Right lung (tissue), 2 donors: ENCODE measurements at regions not wholly inside any gene's neighbourhood (a gene's known extent, or its start where the extent isn't known, plus 50 kb on each side); places are given as distances from the start of the nearest gene placed in this dataset.
"Not testable (repeated sequence)": the region's sequence is repeated elsewhere in the genome, so short reads cannot be mapped to it uniquely, and the experiment has no call there.

ENCODE experiments used
- DNase-seq, 2 donors: peaks; one replicate each; pipeline ENCODE4 v3.0.0-alpha.2; 2013

DNA sequence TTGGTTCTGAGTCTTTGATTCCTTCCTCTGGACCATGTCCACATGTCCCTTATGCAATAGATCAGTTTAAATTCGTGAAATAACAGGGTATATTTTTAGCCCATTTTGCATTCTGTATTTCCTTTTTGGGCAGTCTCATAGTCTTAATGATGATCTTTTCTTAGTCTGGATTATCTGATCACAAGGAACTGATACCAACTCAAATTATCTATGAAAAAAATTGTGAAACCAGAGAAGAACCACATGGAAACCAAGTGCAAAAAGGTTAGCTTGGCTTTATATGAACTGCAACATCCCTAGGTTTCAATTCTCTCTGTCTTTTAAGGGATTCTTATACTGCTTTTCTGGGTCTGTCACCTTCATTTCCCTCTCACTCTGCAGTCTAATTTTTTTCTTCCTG lies 608.6 kb upstream of the AADAT start:
- DNase-seq = no peak

GRCh38 chr4:170697845-170698244 lies 608.1 kb upstream of the AADAT start:
- DNase-seq = no peak

DNA sequence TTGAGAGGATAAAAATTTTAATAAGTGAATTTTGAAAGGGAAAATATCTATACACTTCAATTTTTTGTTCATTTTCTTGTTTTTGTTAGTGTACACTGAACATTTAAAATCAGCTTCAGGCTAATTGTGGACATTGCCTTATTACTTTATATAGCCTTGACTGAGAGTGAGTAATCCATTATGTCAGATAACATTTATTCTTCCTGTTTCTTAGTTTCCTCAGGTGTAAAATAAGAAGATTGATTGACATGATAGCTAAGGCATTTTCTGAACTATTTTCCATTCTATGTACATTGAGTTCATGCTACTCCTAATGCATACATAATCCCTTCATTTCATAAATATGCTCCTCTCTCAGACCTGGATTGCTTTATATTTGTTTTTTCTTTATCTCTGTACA lies 607.3 kb upstream of the AADAT start:
- no peak for DNase-seq

- no peak for DNase-seq
Observed at GRCh38 chr4:170691168-170691567, 601.4 kb upstream of the AADAT start.

DNA sequence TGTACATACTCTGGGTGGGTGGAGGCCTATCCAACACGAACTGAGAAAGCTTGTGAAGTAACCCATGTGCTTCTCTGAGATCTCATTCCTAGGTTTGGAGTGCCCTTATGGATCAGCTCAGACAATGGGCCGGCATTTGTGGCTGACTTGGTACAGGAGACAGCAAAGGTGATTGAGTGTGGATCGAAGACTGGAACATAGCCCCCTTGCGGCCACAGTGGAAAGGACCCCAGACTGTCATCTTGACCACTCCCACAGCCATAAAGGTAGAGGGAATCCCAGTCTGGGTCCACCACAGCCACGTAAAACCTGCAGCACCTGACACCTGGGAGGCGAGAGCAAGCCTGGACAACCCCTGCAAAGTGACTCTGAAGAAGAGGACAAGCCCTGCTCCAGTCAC lies 598.0 kb upstream of the AADAT start:
- DNase-seq = no peak

DNA sequence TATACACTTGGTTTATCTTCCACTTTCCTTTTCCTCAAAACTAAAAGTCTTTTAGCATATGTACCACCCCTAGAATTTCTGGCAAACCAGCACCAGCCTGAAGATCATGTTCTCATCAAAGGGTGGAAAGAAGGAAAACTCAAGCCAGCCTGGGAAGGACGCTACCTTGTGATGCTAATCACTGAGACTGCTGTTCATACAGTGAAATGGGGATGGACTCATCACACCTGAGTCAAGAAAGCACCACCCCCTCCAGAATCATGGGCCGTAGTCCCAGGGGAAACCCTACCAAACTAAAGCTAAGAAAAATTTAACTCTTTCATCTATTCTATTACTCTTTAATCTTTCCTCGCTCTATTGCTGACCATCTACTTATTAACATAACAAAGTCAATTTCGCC lies 595.9 kb upstream of the AADAT start:
- DNase-seq = not testable (repeated sequence)

GRCh38 chr4:170682558-170683294 lies 593.0 kb upstream of the AADAT start:
- no peak for DNase-seq

- DNase-seq = not testable (repeated sequence)
Observed at GRCh38 chr4:170682087-170682486, 592.3 kb upstream of the AADAT start.

DNA sequence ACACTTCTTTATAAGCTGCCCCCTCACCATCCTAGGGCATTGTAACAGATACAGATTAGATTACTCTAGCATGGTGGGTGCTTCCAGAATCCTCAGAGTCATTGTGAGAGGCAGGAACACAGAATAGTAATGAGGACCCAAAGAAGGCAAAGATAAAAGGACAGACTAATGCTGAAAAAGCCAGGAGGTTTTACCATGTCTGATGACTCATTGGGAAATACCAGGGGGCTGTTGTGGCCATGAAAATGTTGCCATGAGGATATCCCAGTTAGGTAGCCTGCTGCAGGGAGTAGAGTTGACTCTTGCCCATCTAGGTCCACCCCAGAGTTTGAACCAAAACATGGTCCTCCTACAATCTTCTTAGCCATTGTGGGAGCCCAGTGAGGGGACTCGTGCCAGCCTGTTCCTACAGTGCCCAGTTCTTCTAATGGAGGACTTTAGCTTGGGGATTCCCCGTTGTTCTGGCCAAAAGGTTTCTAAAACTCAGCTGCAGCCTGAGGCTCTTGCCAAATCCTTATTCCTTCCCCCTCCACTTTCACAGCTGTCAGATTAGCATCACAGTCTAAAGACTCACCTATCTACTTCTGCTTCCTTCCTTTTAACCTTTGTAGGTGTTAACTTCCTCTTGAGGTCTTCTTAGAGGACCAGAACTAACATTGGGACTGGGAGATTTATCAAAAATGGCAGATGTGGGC lies 586.0 kb upstream of the AADAT start:
- no peak for DNase-seq

GRCh38 chr4:170674176-170674575 lies 584.4 kb upstream of the AADAT start:
- DNase-seq = no peak

DNA sequence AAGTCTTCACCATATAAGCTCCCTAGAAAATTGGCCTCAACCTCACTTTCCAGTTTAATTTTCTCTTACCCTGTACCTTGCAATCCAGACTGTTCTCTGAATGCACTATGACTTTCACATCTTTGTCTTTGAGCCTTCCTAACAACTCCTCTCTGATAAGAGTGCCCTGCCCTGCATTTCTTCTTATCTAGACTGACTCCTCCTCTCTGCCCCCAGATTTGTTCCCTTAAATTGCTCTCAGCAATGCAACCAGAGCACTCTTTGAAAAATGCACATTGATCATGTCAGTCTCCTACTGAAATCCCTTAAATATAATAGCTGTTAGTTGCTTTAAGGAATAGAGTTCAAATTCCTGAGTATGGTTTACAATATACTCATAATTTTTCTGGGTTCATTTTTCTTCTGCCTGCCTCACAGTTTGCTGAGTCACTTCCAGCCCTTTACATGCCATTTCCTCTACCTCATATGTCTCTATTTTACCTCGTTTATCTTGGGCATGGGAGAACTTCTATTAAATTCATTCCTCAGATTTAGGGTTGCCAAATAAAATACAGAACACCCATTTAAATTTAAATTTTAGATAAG lies 582.7 kb upstream of the AADAT start:
- DNase-seq = no peak

DNA sequence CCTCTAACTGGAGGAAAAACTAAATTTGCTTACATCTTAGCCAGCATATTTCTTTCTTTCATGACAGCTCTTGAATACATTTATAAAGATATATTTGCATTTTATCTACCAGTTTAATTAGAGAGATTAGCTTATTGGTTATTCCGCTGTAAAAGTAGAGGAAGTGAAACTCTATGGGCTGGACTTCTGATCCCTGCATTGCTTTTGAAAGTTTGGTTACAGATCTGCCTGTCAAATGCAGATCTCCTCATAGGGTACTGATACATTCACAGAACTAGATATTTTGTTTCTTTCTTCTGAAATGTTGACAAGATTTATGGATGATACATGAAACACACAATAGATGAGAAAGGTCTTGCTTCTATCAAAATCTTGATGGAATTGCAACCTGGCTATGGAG lies 581.4 kb upstream of the AADAT start:
- no peak for DNase-seq

- DNase-seq = no peak
Observed at GRCh38 chr4:170667814-170668213, 578.1 kb upstream of the AADAT start.

DNA sequence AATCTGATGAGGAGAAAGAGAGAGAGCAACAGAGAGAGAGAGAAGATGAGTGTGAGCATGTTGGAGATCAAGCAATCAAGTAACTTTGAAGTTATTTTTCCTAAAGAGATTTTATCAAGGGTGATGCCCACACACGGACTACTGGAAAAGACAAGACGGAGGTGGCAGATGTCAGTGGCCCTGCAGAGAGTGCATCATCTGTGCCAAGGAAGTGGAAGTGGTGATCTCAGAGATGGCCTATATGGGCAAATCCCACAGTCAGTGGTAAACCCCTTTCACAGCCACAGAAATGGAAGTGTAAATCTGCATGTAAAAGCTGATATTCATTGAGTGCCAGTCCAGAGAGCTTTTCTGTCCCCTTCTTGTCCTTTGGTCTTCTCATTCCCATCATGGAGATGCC lies 577.2 kb upstream of the AADAT start:
- no peak for DNase-seq

DNA sequence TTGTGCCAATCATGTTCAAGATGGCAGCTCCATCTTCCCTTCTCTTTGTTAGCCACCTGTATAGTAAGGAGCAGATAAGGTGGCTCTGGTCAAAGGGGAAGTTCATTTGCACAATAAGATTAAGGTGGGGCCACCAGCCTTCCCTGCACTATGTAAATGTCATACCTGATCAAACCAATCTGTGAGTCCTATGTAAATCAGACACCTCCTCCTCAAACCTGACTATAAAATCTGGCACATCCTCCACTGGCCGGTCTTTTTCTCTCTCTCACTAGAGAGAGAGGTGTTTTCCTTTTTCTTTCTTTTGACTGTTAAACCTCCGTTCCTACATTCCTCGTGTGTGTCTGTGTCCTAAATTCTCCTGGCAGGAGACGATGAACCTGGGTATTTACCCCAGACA lies 572.5 kb upstream of the AADAT start:
- no peak for DNase-seq

DNA sequence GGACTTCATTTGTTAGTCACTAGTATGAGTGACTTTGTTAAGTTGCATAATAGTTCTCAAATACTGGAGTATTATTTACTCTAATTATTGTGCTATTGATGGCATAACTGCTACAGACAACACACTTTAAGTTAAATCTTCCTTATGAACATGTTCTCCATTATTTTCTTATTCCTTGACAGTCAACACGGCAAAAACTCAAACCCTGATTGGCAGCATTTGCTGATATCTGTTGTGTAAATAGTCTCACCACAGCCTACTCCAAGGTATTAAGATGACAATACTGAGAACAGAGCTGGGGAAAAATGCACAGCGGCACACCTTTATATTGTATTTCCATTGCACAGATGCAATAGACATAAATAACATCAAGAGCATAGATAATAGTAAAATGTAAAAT lies 568.0 kb upstream of the AADAT start:
- no peak for DNase-seq

DNA sequence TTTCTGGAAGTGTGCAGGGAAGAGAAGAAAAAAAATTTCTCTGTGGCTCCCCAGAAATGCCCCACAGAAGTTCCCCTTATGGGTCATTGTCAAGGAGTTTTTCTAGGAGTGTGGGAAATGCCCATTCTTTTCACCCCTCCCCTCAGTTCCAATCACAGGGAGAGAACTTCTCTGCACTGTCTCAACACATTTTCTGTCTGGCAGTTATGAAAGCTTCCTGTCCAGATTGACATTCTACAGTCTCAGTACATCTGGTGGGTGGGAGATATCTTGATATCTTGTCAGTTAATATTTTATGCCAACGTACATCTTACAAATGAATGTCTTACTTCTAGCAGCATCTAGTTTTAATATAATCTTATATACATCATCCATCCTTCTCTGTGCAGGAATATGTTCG lies 566.8 kb upstream of the AADAT start:
- no peak for DNase-seq

DNA sequence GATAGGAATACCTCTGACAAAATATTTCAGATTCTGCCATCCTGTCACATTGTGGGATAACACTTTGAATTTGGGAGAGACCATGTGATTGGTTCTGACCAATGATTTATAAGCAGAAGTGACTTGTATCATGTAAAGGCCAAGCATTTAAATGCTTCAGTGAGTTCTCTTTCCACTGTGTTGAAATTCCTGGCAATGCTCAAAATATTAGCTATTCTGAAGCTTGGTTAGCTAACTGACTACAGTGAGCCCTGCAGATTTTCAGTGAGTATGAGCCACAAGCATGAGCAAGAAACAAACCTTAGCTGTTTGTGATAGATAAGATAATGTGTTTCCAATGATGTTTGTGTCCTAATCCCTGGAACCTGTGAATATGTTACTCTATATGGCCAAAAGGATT lies 562.8 kb upstream of the AADAT start:
- DNase-seq = no peak

GRCh38 chr4:170651786-170652185 lies 562.0 kb upstream of the AADAT start:
- DNase-seq = no peak

DNA sequence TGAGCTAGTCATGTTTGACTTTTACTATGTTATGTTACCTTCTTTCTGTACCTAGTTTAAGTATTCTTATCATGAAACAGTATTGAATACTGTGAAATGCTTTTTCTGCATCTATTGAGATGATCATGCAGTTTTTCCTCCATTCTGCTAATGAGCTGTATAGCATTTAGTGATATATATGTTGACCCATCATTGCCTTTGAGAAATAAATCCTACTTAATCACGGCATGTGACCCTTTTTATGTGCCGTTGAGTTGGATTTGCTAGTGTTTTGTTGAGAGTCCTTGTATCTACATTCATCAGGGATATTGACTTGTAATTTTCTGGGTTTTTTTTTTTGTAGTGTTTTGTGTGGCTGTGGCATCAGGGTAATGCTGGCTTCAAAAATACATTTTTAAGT lies 537.7 kb upstream of the AADAT start:
- no peak for DNase-seq

- no peak for DNase-seq
Observed at GRCh38 chr4:170623899-170624298, 534.1 kb upstream of the AADAT start.

GRCh38 chr4:170610434-170610833 lies 520.7 kb upstream of the AADAT start:
- no peak for DNase-seq

DNA sequence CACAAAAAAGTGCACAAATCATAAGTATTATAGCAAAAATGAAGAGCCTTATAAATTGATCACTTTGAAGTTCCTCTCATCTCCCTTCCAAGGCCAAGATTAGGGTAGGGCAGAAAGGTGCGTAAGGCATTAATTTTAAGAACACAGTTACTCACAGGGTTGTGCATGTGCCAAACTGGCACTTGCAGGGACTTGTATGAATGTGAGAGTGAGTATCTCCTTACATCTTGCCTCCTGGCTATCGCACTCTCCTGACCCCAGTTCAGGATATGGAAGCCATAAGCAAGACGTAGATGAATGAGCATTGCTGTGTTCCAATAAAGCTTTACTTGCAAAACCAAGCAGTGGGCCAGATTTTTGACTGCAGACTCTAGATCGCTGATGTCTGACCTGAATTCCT lies 510.1 kb upstream of the AADAT start:
- no peak for DNase-seq
